ENCODE measurements at regions not wholly inside any gene's neighbourhood (a gene's known extent, or its start where the extent isn't known, plus 50 kb on each side); places are given as distances from the start of the nearest gene placed in this dataset.

- TF ChIP-seq CTCF (IDR thresholded peaks at IDR 0.05; ENCODE audit: insufficient read depth, low read length) (no peak), REST (IDR thresholded peaks at IDR 0.05; ENCODE audit: insufficient replicate concordance, low read depth) (no peak), SPI1 (IDR thresholded peaks at IDR 0.05; ENCODE audit: borderline replicate concordance, low read depth) (no peak), POLR2AphosphoS5 (IDR thresholded peaks at IDR 0.05; ENCODE audit: low read depth) (no peak)
Observed at GRCh38 chr18:64372850-64373249, 224.0 kb upstream of the LINC00305 start.
